NCI-H2171 treated with DMSO at 0.1 percent for 48 hours (cell line): ENCODE measurements at regions not wholly inside any gene's neighbourhood (a gene's known extent, or its start where the extent isn't known, plus 50 kb on each side); places are given as distances from the start of the nearest gene placed in this dataset.

Experiments used
- DNase-seq: peaks from one replicate; lab custom pipeline; 2025; lab: John Stamatoyannopoulos, UW

DNA sequence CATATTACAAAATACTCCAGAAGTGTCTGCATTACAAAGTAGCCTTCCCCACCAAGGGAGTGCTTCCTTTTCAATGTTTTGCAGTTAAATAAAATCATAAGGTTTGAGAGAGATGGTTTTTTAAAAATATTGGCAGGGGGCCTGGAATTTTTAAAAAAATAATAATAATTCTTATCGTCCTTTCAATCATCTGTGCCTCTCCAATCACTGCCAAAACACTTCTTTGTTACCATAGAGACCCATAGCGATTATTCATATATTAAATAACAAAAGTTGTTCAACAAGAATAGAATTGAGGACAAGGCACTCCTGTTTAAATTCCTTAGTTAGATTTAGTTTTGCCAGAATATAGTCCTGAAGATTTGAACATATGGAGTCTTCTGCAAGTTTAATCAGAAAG is 203.1 kb downstream of the FAT4 start:
- DNase-seq = no peak

DNA sequence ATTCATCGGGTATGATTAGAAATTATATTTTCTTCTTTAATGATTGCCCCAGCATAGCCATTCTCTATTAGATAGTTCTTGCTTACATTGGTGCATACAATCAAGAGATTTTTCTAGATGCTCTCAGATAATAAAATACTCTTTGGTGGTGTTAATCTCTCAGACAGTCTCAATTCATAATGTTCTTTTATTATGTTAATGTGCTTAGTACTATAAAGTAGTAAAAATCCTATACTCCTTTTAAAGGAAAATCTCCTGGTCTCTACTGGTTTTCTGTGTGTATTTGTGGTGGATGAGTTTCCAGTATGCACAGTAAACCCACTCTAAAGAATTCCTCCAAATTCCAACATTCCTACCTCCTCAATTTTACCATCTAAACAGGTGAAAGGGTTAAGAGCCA is 203.5 kb downstream of the FAT4 start:
- DNase-seq = no peak

DNA sequence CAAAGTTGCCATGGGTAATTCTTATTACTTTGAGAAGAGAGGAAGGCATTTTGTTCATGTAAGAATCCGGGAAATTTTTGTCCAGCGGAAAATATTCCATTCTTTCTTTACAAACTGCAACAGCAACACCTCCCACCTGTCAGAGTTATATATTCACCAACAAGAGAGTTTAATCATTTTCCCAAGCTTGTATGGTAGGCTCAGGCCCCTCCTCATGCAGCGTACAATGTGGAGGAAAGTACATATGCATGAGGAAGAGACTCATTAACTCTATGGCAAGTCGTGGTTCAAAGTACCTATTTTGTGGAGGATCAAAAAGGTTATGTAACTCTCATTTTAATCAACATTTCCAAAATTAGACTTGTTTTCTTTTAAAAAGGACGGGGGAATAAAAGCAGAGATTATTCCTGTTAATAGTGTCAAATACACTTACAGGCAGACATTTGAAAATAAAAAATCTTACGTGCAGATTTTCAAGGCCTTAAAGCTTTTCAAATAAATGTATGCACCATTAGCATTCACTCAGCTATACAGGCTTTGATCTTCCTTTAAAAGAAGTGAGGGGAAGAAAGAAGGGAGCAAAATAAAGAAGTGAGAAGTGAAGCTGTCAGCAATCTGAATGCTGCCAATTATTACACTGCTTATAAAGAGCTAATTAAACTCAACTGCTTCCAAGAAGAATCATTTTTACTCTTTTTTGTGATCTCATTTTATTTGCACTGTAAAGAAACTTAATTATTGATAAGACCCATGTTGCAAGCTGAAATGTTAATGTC is 204.8 kb downstream of the FAT4 start:
- no peak for DNase-seq

DNA sequence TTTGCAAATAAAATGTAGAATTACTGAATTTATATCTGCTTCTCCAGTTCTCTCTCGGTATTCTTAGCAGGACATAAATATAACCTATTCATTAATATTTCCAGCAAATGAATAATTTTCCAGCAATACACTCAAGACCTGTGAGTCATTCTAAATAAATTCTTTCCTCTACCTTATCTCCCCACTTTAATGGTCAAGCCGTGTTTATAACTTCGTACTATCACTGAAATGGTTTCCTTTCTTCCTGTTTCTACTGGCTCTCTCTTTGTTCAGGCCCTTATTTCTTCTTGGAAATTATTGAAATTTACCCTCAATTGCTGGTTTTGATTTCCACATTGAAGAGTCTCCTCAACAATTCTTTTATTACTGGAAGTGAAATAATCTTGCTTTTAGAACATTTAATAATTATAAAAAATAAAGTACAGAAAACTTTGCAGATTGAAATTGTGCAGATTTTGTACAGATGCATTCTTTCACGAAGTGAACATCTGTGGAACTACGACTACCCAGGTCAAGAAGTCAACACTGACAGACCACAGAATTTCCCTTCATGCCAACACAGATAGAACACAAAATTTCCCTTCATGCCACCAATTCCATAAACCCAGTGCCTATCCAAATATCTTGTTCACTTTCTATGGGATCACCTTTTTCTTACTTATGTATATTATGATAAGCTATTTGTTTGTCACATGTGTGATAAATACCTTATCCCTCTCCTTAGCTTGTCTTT is 205.7 kb downstream of the FAT4 start:
- no peak for DNase-seq

DNA sequence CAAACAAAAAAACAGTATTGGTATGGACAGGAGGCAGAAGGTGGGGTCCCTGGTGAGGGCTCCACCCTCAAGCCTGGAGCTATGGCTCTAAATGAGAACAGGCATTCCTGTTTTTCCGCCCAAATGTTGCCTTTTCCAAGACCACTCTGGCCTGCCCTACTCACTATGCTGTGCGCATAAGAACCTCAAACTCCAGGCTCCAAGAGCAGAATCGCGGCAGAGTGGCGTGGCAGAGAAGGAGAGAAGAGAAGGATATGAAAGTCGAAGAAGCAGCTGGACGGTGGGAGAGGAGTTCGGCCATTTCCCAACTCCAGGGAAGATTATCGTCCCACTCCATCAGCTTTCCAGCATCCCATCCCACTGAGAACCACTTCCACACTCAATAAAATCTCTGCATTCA is 207.8 kb downstream of the FAT4 start:
- DNase-seq = no peak

- no peak for DNase-seq
Observed at GRCh38 chr4:125522992-125523391, 208.2 kb downstream of the FAT4 start.

DNA sequence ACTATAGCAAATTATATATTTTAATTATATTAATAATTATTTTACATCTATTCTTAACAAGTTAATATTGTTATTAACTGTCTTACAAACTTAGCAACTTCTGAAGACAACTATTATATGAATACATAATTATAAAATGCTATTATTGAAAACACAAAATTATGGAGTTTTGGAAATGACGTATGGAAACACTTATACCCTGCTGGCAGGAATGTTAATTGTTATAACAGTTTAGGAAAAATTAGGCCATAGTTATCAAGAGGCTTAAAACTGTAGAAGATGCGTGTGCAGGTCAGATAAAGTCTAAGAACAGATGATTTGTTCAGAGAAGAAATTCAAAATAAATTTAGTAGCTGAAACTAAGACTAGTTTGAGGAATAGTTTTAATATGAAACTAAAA is 211.7 kb downstream of the FAT4 start:
- no peak for DNase-seq

- DNase-seq = no peak
Observed at GRCh38 chr4:125527681-125528080, 212.9 kb downstream of the FAT4 start.

DNA sequence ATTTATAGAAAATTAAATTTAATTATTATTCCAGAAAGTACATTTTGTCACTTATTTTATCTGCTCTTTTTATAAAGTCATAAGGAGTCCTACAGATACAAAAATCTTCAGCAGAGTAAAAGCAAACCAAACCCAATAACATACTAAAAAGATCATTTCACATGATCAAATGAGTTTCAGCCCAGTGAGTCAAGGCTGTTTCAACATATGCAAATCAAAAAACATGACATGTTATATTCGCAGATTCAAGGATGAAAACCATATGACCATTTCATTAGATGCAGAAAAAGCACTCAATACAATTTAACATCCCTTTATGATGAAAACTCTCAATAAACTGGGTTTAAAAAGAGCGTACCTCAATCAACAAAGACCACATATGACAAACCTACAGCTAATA is 214.3 kb downstream of the FAT4 start:
- DNase-seq = no peak

- no peak for DNase-seq
Observed at GRCh38 chr4:125538670-125539069, 223.9 kb downstream of the FAT4 start.

GRCh38 chr4:125539691-125540090 is 224.9 kb downstream of the FAT4 start:
- DNase-seq = no peak

DNA sequence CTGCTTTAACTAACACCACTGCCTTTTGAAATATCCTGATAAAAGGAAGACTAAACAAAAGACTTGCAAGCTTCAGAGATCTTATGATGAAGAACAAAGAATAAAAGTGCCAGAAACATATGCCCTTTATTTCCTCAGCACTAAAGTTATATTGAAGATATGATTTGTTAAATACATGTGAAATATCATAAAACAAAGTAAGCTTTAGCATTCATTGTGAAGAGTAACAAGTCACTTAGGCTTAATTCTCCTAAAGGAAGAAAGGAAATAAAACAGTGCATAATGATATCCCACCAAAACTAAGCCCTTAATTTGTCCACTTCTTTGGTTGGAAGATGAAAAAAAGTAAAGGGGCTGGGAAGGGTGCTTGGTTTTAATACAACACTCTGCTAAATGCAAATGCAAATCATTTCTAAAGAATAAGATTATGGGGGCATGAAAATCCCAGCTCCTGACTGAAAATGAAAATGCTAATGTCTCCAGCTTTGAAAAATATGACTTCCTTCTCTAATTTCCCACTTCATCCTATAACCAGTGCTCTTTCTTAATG is 227.2 kb downstream of the FAT4 start:
- DNase-seq = no peak

GRCh38 chr4:125546272-125546671 is 231.5 kb downstream of the FAT4 start:
- no peak for DNase-seq

- DNase-seq = no peak
Observed at GRCh38 chr4:125547836-125548235, 233.1 kb downstream of the FAT4 start.

- DNase-seq = no peak
Observed at GRCh38 chr4:125550769-125551168, 236.0 kb downstream of the FAT4 start.

- DNase-seq = peak; percentile 19
Observed at GRCh38 chr4:125551466-125551865, 236.7 kb downstream of the FAT4 start.

GRCh38 chr4:125551967-125552366 is 237.2 kb downstream of the FAT4 start:
- DNase-seq = no peak

- DNase-seq = no peak
Observed at GRCh38 chr4:125572601-125573000, 257.8 kb downstream of the FAT4 start.

- DNase-seq = no peak
Observed at GRCh38 chr4:125573368-125573767, 258.6 kb downstream of the FAT4 start.

GRCh38 chr4:125573786-125574185 is 259.0 kb downstream of the FAT4 start:
- DNase-seq = no peak

DNA sequence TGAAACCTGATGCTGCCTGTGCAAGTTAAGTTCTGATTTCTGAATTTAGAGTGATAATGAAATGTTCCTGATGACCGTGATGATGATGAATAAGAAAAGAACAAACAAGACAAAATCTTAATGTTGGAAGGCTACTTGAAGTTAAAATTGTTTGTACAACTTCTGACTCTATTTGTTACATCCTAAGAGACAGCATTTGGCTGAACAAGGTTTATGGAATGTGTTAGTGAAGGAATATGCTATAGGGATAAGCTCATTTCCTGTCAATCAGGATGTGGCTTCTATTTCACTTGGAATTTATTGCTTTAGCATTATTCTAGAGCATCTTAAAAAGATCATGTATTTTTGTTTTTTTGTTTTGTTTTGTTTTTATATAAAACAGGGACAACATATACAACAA is 267.5 kb downstream of the FAT4 start:
- no peak for DNase-seq

GRCh38 chr4:125590158-125590557 is 275.4 kb downstream of the FAT4 start:
- DNase-seq = no peak

DNA sequence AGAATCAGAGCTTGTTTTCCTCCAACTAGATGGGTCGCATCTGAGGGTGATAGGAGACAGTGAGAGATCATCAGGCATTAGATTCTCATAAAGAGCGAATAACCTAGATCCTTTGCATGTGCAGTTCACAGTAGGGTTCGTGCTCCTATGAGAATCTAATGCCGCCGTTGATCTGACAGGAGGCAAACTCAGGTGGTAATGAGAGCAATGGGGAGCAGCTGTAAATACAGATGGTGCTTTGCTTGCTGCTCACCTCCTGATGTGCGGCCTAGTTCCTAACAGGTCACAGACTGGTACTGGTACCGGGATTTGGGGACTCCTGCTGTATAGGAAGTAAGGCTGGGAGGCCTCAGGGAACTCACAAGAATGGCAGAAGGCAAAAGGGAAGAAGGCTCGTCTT is 276.5 kb downstream of the FAT4 start:
- no peak for DNase-seq
